ENCODE measurements at regions not wholly inside any gene's neighbourhood (a gene's known extent, or its start where the extent isn't known, plus 50 kb on each side); places are given as distances from the start of the nearest gene placed in this dataset.
"Not testable (repeated sequence)": the region's sequence is repeated elsewhere in the genome, so short reads cannot be mapped to it uniquely, and the experiment has no call there.

DNA sequence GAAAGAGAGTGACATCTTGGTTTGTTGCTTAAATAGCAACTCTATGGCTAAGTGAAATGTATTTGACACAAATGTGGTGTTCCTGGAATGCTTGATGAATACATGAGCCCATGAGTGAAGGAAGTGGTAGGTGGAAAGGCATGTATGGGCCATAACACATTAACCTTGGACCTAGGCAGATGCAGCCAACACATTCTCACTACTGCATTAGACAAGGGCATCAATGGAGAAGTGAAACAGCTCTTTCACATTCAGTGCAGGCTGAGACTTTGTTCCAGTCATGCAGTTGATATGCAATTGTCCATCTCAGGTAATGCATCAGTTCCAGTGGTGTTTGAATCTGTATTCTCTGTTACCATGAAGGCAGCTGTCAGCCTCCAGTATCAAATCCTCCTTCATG, 133.6 kb downstream of the HS3ST3B1 start:
- H3K9me3 ChIP-seq, result no peaks in the 10 kb centered on the region
- no peak overlapping the region for H3K27ac ChIP-seq (replicated peaks in 1 of 4)
- TF ChIP-seq EP300 (IDR thresholded peaks at IDR 0.05), result no peak
- TF ChIP-seq, protein P1, sequence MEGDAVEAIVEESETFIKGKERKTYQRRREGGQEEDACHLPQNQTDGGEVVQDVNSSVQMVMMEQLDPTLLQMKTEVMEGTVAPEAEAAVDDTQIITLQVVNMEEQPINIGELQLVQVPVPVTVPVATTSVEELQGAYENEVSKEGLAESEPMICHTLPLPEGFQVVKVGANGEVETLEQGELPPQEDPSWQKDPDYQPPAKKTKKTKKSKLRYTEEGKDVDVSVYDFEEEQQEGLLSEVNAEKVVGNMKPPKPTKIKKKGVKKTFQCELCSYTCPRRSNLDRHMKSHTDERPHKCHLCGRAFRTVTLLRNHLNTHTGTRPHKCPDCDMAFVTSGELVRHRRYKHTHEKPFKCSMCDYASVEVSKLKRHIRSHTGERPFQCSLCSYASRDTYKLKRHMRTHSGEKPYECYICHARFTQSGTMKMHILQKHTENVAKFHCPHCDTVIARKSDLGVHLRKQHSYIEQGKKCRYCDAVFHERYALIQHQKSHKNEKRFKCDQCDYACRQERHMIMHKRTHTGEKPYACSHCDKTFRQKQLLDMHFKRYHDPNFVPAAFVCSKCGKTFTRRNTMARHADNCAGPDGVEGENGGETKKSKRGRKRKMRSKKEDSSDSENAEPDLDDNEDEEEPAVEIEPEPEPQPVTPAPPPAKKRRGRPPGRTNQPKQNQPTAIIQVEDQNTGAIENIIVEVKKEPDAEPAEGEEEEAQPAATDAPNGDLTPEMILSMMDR (IDR thresholded peaks at IDR 0.05), result no peak
- H3K36me3 ChIP-seq, result no peaks in the 10 kb centered on the region
- intact Hi-C loops (cut with DNase I), result no loop called here
- H3K4me1 ChIP-seq, result no peaks in the 10 kb centered on the region
- H3K27me3 ChIP-seq, result no peaks in the 10 kb centered on the region
- DNase-seq (ENCODE audit: extremely low spot score), result no peak
- no peak overlapping the region for H3K4me3 ChIP-seq

DNA sequence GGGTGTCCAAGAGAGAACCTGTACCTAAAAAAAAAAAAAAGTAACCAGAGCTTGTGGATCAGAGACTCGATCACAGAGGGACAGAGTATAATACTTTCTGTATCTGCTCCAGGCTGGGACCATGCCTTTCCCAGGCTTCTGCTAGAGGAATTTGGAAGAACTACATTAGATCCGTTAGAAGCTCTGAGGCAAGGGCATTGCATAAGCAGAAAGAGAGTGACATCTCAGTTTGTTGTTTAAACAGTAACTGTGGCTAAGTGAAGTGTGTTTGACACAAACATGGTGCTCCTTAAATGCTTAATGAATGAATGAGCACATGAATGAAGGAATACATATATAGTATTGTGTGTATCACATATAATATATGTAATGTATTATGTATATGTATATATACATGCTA, 131.2 kb downstream of the HS3ST3B1 start:
- no peak overlapping the region for H3K27ac ChIP-seq (replicated peaks in 1 of 4)
- H3K4me3 ChIP-seq, result no peak overlapping the region
- H3K27me3 ChIP-seq, result no peaks in the 10 kb centered on the region
- intact Hi-C loops (cut with DNase I), result no loop called here
- no peaks in the 10 kb centered on the region for H3K36me3 ChIP-seq
- H3K4me1 ChIP-seq, result no peaks in the 10 kb centered on the region
- WGBS, result 68% methylated on average over 2 of the region's 2 CpGs
- no peak for DNase-seq (ENCODE audit: extremely low spot score)
- H3K9me3 ChIP-seq, result no peaks in the 10 kb centered on the region
- TF ChIP-seq POLR2A (IDR thresholded peaks at IDR 0.05; ENCODE audit: low read depth) (no peak), EP300 (IDR thresholded peaks at IDR 0.05) (no peak), POLR2AphosphoS5 (IDR thresholded peaks at IDR 0.05) (no peak)
- TF ChIP-seq, protein P1 (IDR thresholded peaks at IDR 0.05), result no peak

DNA sequence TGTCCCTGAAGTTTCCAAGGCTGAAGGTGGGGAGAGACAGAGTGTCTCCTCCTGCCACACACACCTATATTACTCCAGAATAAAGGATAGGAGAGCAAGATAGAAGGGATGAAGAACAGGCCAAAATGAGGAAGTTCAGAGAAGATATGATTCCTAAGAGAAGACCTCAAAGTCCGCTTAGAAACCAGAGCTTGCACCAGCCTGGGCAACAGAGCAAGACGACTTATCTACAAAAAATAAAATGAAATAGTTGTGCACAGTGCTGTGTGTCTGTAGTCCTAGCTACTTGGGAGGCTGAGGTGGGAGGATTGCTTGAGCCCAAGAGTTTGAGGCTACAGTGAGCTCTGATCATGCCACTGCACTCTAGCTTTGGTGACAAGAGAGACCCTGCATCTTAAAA, 128.2 kb downstream of the HS3ST3B1 start:
- Histone ChIP-seq H3K27ac (replicated peaks in 1 of 4) (no peak overlapping the region), H3K36me3 (no peaks in the 10 kb centered on the region), H3K27me3 (no peaks in the 10 kb centered on the region), H3K4me3 (no peak overlapping the region), H3K4me1 (no peaks in the 10 kb centered on the region), H3K9me3 (no peaks in the 10 kb centered on the region)
- 78% methylated on average over 2 of the region's 2 CpGs for WGBS
- TF ChIP-seq EP300 (IDR thresholded peaks at IDR 0.05), result no peak
- no peak for TF ChIP-seq POLR2AphosphoS5 (IDR thresholded peaks at IDR 0.05)
- no peak for TF ChIP-seq POLR2A (IDR thresholded peaks at IDR 0.05; ENCODE audit: low read depth)
- TF ChIP-seq, protein P1 (IDR thresholded peaks at IDR 0.05), result no peak
- DNase-seq (ENCODE audit: extremely low spot score), result no peak
- intact Hi-C loops (cut with DNase I), result no loop called here

DNA sequence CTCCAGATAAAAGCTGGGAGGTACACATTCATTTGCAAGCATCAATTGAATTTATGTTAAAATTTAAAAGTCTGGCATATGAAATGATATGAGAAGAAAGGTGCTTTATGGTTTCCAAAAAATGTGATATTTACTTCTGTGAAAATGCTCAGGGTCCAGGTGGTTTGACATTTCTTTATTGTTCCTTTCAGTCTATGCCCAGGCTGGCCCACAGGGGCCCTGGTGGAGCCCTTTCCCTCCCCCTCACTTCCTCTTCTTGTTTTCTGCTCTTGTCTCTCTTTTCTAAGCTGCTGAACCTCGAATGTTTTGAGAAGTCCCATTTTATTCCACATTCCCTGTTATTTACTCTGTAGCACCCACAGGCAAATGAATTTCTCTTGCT, 127.8 kb downstream of the HS3ST3B1 start:
- no peaks in the 10 kb centered on the region for H3K4me1 ChIP-seq
- intact Hi-C loops (cut with DNase I), result no loop called here
- H3K9me3 ChIP-seq, result no peaks in the 10 kb centered on the region
- no peak overlapping the region for H3K27ac ChIP-seq (replicated peaks in 1 of 4)
- TF ChIP-seq, protein P1 (IDR thresholded peaks at IDR 0.05), result no peak
- TF ChIP-seq POLR2A (IDR thresholded peaks at IDR 0.05; ENCODE audit: low read depth) (no peak), EP300 (IDR thresholded peaks at IDR 0.05) (no peak), POLR2AphosphoS5 (IDR thresholded peaks at IDR 0.05) (no peak)
- WGBS, result 4% methylated on average over 1 of the region's 1 CpG
- no peaks in the 10 kb centered on the region for H3K27me3 ChIP-seq
- no peak for DNase-seq (ENCODE audit: extremely low spot score)
- no peaks in the 10 kb centered on the region for H3K36me3 ChIP-seq
- H3K4me3 ChIP-seq, result no peak overlapping the region

DNA sequence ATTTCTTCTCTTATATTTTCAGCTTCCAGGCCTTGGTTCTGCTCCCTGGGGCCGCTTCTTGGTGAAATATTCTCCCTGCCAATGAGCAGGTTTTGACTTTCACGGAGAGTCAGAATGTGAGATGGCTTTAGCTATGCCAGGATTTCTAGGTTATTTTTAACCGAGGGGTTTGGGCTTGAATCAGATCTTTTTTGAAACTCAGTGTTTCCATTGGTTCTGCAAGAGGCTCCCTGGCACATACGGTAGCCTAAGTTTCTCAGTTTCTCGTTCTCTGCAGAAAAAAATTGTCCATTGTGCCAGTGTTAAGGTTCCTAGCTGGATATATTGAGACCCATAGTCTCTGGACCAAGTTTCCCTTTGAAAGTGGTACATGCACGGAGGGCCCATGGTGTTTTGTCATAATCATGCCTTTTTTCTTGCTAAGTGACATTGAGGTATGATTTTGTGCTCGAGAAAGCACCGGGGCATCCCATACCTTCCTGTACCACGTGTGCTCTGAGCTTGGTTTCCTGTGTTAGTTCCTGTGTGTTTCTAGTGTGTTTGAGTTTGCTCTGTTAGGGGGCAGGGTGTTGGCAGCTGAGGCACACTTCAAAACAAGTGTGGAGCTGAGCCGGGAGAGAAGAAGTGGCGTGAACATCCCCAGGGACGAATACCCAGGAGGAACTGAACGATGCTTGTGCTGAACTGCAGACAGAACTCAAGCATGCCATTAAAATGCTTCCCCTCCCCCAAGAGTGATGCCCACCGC, 127.2 kb downstream of the HS3ST3B1 start:
- 35% methylated on average over 14 of the region's 14 CpGs for WGBS
- Histone ChIP-seq H3K27me3 (no peaks in the 10 kb centered on the region), H3K36me3 (no peaks in the 10 kb centered on the region), H3K27ac (replicated peaks in 1 of 4) (no peak overlapping the region), H3K4me1 (no peaks in the 10 kb centered on the region), H3K9me3 (no peaks in the 10 kb centered on the region), H3K4me3 (no peak overlapping the region)
- TF ChIP-seq, protein P1 (IDR thresholded peaks at IDR 0.05), result no peak
- no peak for TF ChIP-seq POLR2A (IDR thresholded peaks at IDR 0.05; ENCODE audit: low read depth)
- TF ChIP-seq EP300 (IDR thresholded peaks at IDR 0.05), result no peak
- TF ChIP-seq POLR2AphosphoS5 (IDR thresholded peaks at IDR 0.05), result no peak
- no peak for DNase-seq (ENCODE audit: extremely low spot score)
- intact Hi-C loops (cut with DNase I), result no loop called here

DNA sequence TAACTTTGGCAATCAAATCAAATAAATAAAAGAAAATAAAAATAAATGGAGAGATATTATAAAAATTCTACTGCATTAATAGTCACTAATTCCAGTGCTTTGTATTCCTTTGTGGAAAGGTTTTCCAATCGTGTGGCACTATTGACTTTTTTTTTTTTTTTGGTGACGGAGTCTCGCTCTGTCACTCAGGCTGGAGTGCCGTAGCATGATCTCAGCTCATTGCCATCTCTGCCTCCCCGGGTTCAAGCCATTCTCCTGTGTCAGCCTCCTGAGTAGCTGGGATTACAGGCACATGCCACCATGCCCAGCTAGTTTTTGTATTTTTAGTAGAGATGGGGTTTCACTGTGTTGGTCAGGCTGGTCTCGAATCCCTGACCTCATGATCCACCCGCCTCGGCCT, 122.3 kb downstream of the HS3ST3B1 start:
- H3K4me3 ChIP-seq; H3K36me3 ChIP-seq; H3K4me1 ChIP-seq; H3K9me3 ChIP-seq; DNase-seq (ENCODE audit: extremely low spot score); intact Hi-C loops (cut with DNase I); H3K27ac ChIP-seq (replicated peaks in 1 of 4); H3K27me3 ChIP-seq: not testable (repeated sequence)
- 96% methylated on average over 8 of the region's 8 CpGs for whole genome bisulfite sequencing

All from esophagus muscularis mucosa (tissue), 4 donors.